ENCODE measurements at regions not wholly inside any gene's neighbourhood (a gene's known extent, or its start where the extent isn't known, plus 50 kb on each side); places are given as distances from the start of the nearest gene placed in this dataset.
"Not testable (repeated sequence)": the region's sequence is repeated elsewhere in the genome, so short reads cannot be mapped to it uniquely, and the experiment has no call there.

DNA sequence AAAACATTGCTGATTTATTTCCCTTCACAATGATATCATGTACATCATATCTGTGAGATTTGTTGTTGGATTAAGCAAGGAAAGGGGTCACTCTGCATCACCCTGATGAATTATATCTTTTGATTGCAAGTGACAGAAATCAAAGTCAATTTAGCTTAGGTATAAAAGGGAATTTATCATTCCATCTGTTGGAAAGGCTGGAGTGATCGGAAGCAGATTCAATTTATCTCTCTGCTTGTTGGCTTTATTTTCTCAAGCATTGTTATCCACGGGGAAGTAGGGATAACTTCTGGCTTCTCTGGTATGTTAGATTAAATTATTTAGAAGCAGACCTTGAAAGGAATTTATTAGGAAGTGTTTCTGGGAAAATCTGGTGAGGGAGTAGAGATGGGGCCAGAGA, 226.6 kb downstream of the PTGER3 start:
- intact Hi-C loops (cut with DNase I): no loop called here
- Histone ChIP-seq H3K27me3 (no peaks in the 10 kb centered on the region), H3K9me3 (no peaks in the 10 kb centered on the region), H3K4me3 (no peak overlapping the region), H3K4me1 (no peaks in the 10 kb centered on the region), H3K36me3 (no peaks in the 10 kb centered on the region), H3K27ac (no peak overlapping the region)
- TF ChIP-seq, protein P1, sequence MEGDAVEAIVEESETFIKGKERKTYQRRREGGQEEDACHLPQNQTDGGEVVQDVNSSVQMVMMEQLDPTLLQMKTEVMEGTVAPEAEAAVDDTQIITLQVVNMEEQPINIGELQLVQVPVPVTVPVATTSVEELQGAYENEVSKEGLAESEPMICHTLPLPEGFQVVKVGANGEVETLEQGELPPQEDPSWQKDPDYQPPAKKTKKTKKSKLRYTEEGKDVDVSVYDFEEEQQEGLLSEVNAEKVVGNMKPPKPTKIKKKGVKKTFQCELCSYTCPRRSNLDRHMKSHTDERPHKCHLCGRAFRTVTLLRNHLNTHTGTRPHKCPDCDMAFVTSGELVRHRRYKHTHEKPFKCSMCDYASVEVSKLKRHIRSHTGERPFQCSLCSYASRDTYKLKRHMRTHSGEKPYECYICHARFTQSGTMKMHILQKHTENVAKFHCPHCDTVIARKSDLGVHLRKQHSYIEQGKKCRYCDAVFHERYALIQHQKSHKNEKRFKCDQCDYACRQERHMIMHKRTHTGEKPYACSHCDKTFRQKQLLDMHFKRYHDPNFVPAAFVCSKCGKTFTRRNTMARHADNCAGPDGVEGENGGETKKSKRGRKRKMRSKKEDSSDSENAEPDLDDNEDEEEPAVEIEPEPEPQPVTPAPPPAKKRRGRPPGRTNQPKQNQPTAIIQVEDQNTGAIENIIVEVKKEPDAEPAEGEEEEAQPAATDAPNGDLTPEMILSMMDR (IDR thresholded peaks at IDR 0.05): no peak
- no peak for TF ChIP-seq POLR2A (IDR thresholded peaks at IDR 0.05)
- DNase-seq (no peak), ATAC-seq (no peak)
- WGBS (ENCODE audit: insufficient coverage, low coverage, low lambda C conversion rate, missing lambda C conversion rate): 33% methylated on average over 2 of the region's 2 CpGs

DNA sequence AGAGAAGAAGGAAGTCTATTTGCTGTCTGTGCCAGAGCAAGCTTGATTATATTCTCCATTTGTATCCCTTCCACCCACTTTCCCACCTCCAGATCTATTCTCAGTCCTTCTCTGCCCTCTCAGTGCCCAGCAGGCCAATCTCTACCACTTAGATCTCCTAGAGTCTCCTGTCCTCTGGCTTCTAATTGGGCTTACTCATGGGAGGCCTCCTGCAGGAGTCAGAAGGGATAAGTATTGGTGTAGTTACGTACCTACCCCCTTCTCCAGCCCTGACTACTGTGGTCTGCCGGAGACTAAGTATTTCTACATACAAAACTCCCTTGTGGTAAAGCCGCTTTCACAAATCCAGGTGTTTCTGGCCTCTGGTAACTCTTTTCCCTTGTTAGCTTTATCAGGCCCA, 221.2 kb downstream of the PTGER3 start:
- TF ChIP-seq, protein P1 (IDR thresholded peaks at IDR 0.05): no peak
- no peak for TF ChIP-seq POLR2A (IDR thresholded peaks at IDR 0.05)
- ATAC-seq: no peak
- intact Hi-C loops (cut with DNase I): no loop called here

DNA sequence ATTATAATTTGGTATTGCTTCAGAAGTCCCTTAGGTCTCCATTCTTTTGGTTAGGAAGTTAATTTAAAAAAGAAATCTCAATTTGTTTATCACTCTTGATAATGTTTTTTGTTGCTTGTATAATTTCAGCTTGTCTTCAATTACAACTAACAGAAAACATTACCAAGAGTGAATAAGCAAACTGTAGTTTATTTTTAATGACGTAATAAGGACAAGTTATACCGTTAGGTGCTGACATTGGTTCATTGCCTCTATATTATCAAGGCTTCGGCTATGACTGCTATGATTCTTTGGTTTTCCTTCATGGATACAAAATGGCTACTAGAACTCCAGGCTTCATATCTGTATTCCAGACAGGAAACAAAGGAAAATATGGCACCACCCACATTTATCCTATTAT, 220.6 kb downstream of the PTGER3 start:
- WGBS (ENCODE audit: insufficient coverage, low coverage, low lambda C conversion rate, missing lambda C conversion rate): 68% methylated on average over 3 of the region's 3 CpGs

More for the DNA sequence above, 221.2 kb downstream of the PTGER3 start:
- no peak for DNase-seq
- Histone ChIP-seq H3K27me3 (no peaks in the 10 kb centered on the region), H3K4me3 (no peak overlapping the region), H3K36me3 (no peaks in the 10 kb centered on the region), H3K9me3 (no peaks in the 10 kb centered on the region), H3K27ac (no peak overlapping the region), H3K4me1 (no peaks in the 10 kb centered on the region)
- WGBS (ENCODE audit: insufficient coverage, low coverage, low lambda C conversion rate, missing lambda C conversion rate): 51% methylated on average over 3 of the region's 3 CpGs

DNA sequence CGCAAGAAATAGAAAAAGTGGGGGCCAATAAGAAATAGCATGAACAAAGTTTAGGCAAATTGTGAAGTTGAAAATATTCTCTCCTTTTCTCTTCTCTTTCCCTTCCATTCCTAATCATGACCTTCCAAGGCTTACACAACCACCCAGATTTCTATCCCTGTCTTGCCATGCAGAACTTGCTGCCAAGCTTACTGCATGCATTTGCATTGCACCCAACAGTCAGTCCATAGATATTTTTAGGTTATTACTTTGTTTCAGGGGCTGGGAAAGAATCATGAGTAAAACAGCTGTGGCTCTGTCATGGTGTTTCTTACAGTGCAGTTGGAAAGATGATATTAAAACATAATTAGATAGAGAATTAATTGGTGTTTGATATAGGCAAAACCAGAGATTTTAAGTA, 219.4 kb downstream of the PTGER3 start:
- DNase-seq (no peak), ATAC-seq (no peak)
- 25% methylated on average over 1 of the region's 1 CpG for WGBS (ENCODE audit: insufficient coverage, low coverage, low lambda C conversion rate, missing lambda C conversion rate)
- no peaks in the 10 kb centered on the region for H3K9me3 ChIP-seq
- no peak overlapping the region for H3K4me3 ChIP-seq
- TF ChIP-seq POLR2A (IDR thresholded peaks at IDR 0.05): no peak
- TF ChIP-seq, protein P1 (IDR thresholded peaks at IDR 0.05): no peak
- H3K4me1 ChIP-seq: no peaks in the 10 kb centered on the region
- no peak overlapping the region for H3K27ac ChIP-seq
- intact Hi-C loops (cut with DNase I): no loop called here
- H3K36me3 ChIP-seq: no peaks in the 10 kb centered on the region
- H3K27me3 ChIP-seq: no peaks in the 10 kb centered on the region

More for the DNA sequence above, 220.6 kb downstream of the PTGER3 start:
- Histone ChIP-seq H3K36me3 (no peaks in the 10 kb centered on the region), H3K27ac (no peak overlapping the region), H3K27me3 (no peaks in the 10 kb centered on the region), H3K4me1 (no peaks in the 10 kb centered on the region), H3K4me3 (no peak overlapping the region), H3K9me3 (no peaks in the 10 kb centered on the region)
- TF ChIP-seq POLR2A (IDR thresholded peaks at IDR 0.05): no peak
- TF ChIP-seq, protein P1 (IDR thresholded peaks at IDR 0.05): no peak
- no peak for ATAC-seq
- intact Hi-C loops (cut with DNase I): no loop called here
- DNase-seq: no peak

DNA sequence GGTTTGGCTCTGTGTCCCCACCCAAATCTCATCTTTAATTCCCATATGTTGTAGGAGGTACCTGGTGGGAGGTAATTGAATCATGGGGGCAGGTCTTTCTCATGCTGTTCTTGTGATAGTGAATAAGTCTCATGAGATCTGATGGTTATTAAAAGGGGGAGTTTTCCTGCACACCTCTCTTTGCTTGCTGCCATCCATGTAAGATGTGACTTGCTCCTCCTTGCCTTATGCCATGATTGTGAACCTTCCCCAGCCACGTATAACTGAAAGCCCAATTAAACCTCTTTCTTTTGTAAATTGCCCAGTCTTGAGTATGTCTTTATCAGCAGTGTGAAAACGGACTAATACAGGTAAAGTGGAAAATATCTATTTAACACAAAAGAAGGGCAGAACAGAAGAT, 213.3 kb downstream of the PTGER3 start:
- H3K36me3 ChIP-seq; DNase-seq; intact Hi-C loops (cut with DNase I); H3K4me1 ChIP-seq; H3K27me3 ChIP-seq; H3K9me3 ChIP-seq; H3K4me3 ChIP-seq; ATAC-seq; H3K27ac ChIP-seq: not testable (repeated sequence)
- 28% methylated on average over 2 of the region's 2 CpGs for WGBS (ENCODE audit: insufficient coverage, low coverage, low lambda C conversion rate, missing lambda C conversion rate)
